ENCODE measurements at regions not wholly inside any gene's neighbourhood (a gene's known extent, or its start where the extent isn't known, plus 50 kb on each side); places are given as distances from the start of the nearest gene placed in this dataset.
"Not testable (repeated sequence)": the region's sequence is repeated elsewhere in the genome, so short reads cannot be mapped to it uniquely, and the experiment has no call there.

GRCh38 chr2:189308056-189308790 is 128.7 kb upstream of the COL5A2 start:
- Mint-ChIP-seq H3K9me3 (no peaks in the 10 kb centered on the region), H3K27me3 (ENCODE audit: low read depth) (no peaks in the 10 kb centered on the region), H3K27ac (no peak overlapping the region), H3K36me3 (ENCODE audit: low read depth) (peaks cover 3% of the 10 kb centered on the region), H3K4me3 (no peak overlapping the region), H3K4me1 (ENCODE audit: low read depth) (peaks cover 29% of the 10 kb centered on the region)
- DNase-seq (ENCODE audit: low spot score): no peak

- H3K4me3 Mint-ChIP-seq: no peak overlapping the region
- no peaks in the 10 kb centered on the region for H3K9me3 Mint-ChIP-seq
- no peak for DNase-seq (ENCODE audit: low spot score)
- peaks cover 2% of the 10 kb centered on the region for H3K36me3 Mint-ChIP-seq (ENCODE audit: low read depth)
- H3K27ac Mint-ChIP-seq: no peak overlapping the region
- peaks cover 27% of the 10 kb centered on the region for H3K4me1 Mint-ChIP-seq (ENCODE audit: low read depth)
- H3K27me3 Mint-ChIP-seq (ENCODE audit: low read depth): no peaks in the 10 kb centered on the region
Observed at GRCh38 chr2:189309331-189309730, 129.8 kb upstream of the COL5A2 start.

GRCh38 chr2:189312211-189312610 is 129.1 kb upstream of the WDR75 start:
- H3K4me3 Mint-ChIP-seq: peak overlapping the region; percentile 17

DNA sequence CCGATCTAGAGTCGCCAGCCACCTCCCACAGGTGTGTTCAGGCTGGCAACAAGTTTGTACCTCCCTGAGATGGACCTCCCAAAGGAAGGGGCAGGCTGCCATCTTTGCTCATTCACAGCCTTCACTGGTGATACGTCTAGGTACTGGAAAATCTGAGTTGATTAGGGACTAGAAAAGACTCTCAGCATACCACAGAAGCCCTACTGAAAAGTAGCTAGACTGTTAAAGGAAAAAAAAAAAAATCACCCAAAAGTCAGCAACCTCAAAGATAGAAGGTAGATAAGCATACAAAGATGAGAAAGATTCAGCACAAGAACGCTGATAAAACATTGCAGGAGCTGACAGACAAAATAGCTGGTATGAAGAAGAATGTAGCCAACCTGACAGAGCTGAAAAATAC is 128.6 kb upstream of the WDR75 start:
- DNase-seq (ENCODE audit: low spot score): peak; percentile 11
- H3K4me3 Mint-ChIP-seq: peak overlapping the region; percentile 44
- H3K9me3 Mint-ChIP-seq: no peaks in the 10 kb centered on the region
- H3K4me1 Mint-ChIP-seq (ENCODE audit: low read depth): peaks cover 28% of the 10 kb centered on the region
- H3K27me3 Mint-ChIP-seq (ENCODE audit: low read depth): no peaks in the 10 kb centered on the region
- no peaks in the 10 kb centered on the region for H3K36me3 Mint-ChIP-seq (ENCODE audit: low read depth)
- H3K27ac Mint-ChIP-seq: peak overlapping the region; percentile 51

More at GRCh38 chr2:189312211-189312610, 129.1 kb upstream of the WDR75 start:
- H3K27ac Mint-ChIP-seq: no peak overlapping the region
- H3K4me1 Mint-ChIP-seq (ENCODE audit: low read depth): peaks cover 28% of the 10 kb centered on the region
- H3K9me3 Mint-ChIP-seq: no peaks in the 10 kb centered on the region
- H3K36me3 Mint-ChIP-seq (ENCODE audit: low read depth): no peaks in the 10 kb centered on the region
- no peaks in the 10 kb centered on the region for H3K27me3 Mint-ChIP-seq (ENCODE audit: low read depth)
- no peak for DNase-seq (ENCODE audit: low spot score)

DNA sequence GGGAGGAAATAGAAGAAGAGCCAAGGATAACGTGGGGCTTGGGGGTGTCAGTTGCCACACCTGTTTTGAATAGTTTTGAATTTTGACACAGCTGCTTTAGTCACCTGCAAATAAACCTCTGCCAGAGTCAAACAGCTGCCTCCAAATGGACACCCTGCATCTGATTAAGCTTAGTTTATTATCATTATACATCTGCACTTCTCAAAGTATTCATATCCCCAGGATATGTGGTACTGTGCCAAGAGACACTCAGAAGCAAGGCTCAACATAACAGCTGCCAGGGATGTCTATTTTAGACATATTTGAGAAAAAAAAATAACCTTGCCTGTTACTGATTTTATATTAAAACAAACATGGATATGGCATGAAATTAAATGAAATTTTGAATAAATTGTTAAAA is 122.5 kb upstream of the WDR75 start:
- Mint-ChIP-seq H3K36me3 (ENCODE audit: low read depth) (no peaks in the 10 kb centered on the region), H3K27me3 (ENCODE audit: low read depth) (no peaks in the 10 kb centered on the region), H3K4me1 (ENCODE audit: low read depth) (peaks cover 6% of the 10 kb centered on the region)

DNA sequence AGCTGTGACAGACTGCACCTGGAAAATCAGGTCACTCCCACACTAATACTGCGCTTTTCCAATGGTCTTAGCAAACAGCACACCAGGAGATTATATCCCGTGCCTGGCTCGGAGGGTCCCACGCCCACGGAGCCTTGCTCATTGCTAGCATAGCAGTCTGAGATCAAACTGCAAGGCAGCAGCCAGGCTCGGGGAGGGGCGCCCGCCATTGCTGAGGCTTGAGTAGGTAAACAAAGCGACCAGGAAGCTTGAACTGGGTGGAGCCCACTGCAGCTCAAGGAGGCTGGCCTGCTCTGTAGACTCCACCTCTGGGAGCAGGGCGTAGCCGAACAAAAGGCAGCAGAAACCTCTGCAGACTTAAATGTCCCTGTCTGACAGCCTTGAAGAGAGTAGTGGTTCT is 121.8 kb upstream of the WDR75 start:
- not testable (repeated sequence) for DNase-seq (ENCODE audit: low spot score); H3K36me3 Mint-ChIP-seq (ENCODE audit: low read depth); H3K4me1 Mint-ChIP-seq (ENCODE audit: low read depth); H3K9me3 Mint-ChIP-seq; H3K27ac Mint-ChIP-seq; H3K4me3 Mint-ChIP-seq; H3K27me3 Mint-ChIP-seq (ENCODE audit: low read depth)

More for the DNA sequence above, 122.5 kb upstream of the WDR75 start:
- Mint-ChIP-seq H3K27ac (no peak overlapping the region), H3K4me3 (no peak overlapping the region), H3K9me3 (peaks cover 4% of the 10 kb centered on the region)
- no peak for DNase-seq (ENCODE audit: low spot score)

GRCh38 chr2:189327879-189328847 is 113.1 kb upstream of the WDR75 start:
- DNase-seq (ENCODE audit: low spot score): no peak

GRCh38 chr2:189328848-189329245 is 112.4 kb upstream of the WDR75 start:
- H3K9me3 Mint-ChIP-seq: peaks cover 10% of the 10 kb centered on the region
- no peaks in the 10 kb centered on the region for H3K27me3 Mint-ChIP-seq (ENCODE audit: low read depth)
- no peak overlapping the region for H3K27ac Mint-ChIP-seq
- H3K36me3 Mint-ChIP-seq (ENCODE audit: low read depth): peaks cover 1% of the 10 kb centered on the region
- DNase-seq (ENCODE audit: low spot score): no peak
- no peaks in the 10 kb centered on the region for H3K4me1 Mint-ChIP-seq (ENCODE audit: low read depth)
- H3K4me3 Mint-ChIP-seq: no peak overlapping the region

More at GRCh38 chr2:189327879-189328847, 113.1 kb upstream of the WDR75 start:
- Mint-ChIP-seq H3K36me3 (ENCODE audit: low read depth) (peaks cover 1% of the 10 kb centered on the region), H3K4me1 (ENCODE audit: low read depth) (no peaks in the 10 kb centered on the region), H3K27ac (no peak overlapping the region), H3K27me3 (ENCODE audit: low read depth) (no peaks in the 10 kb centered on the region), H3K9me3 (peaks cover 7% of the 10 kb centered on the region), H3K4me3 (no peak overlapping the region)

DNA sequence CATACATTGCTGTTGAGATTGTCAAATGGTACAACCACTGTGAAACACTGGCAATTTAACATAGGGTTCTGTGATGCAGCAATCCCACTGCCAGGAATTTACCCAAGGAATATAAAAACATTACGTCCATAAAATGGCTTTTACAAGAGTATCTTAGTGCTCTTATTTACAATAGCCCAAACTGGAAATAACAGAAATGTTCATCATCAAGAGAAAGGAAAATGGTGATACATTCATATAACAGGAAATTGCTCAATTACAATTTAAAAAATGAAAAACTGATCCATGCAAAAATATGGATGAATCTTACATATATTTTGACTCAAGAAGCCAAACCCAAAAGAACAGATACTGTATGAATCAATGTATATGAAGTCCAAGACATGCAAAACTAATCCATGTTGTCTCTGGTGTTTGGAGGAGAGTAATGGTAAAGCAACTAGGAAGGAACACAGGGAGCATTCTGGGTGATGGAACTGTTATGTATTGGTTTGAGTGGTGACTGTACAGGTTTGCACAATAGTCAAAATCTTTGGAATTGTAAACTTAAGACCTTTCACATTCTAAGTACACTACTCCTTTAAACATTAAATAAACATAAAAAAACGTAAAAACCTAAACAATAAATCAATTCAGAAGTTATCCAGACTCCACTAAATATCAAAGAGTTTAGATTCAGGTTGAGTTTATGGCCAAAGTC is 104.8 kb upstream of the WDR75 start:
- H3K9me3 Mint-ChIP-seq: peaks cover 27% of the 10 kb centered on the region
- H3K27me3 Mint-ChIP-seq (ENCODE audit: low read depth): no peaks in the 10 kb centered on the region
- no peak overlapping the region for H3K4me3 Mint-ChIP-seq
- H3K36me3 Mint-ChIP-seq (ENCODE audit: low read depth): peaks cover 1% of the 10 kb centered on the region
- no peaks in the 10 kb centered on the region for H3K4me1 Mint-ChIP-seq (ENCODE audit: low read depth)
- H3K27ac Mint-ChIP-seq: no peak overlapping the region
- DNase-seq (ENCODE audit: low spot score): no peak

DNA sequence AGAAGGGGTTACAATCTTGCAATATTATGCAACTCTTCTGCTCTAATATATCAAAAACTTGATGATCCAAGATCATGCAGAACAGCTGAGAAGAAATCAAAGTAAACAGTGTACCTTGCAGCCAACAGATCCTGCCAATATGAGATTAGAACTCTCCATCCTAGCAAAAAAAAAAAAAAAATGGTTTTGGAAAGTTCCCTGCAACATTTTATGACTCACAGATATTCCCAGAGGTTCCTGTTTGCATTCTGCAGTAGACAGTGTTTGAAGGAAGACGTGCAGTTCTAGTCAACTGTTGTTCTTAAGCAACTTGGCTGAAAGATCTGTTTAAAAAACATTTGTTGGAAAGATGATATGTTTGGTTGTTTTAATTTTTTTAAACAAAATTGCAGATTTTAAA is 103.6 kb upstream of the WDR75 start:
- no peaks in the 10 kb centered on the region for H3K36me3 Mint-ChIP-seq (ENCODE audit: low read depth)
- no peak for DNase-seq (ENCODE audit: low spot score)
- H3K27ac Mint-ChIP-seq: no peak overlapping the region
- H3K9me3 Mint-ChIP-seq: peaks cover 23% of the 10 kb centered on the region
- H3K4me3 Mint-ChIP-seq: no peak overlapping the region
- H3K4me1 Mint-ChIP-seq (ENCODE audit: low read depth): no peaks in the 10 kb centered on the region
- H3K27me3 Mint-ChIP-seq (ENCODE audit: low read depth): no peaks in the 10 kb centered on the region

- Mint-ChIP-seq H3K9me3 (peaks cover 23% of the 10 kb centered on the region), H3K4me3 (no peak overlapping the region), H3K27ac (no peak overlapping the region), H3K4me1 (ENCODE audit: low read depth) (no peaks in the 10 kb centered on the region), H3K36me3 (ENCODE audit: low read depth) (no peaks in the 10 kb centered on the region), H3K27me3 (ENCODE audit: low read depth) (no peaks in the 10 kb centered on the region)
- no peak for DNase-seq (ENCODE audit: low spot score)
Observed at GRCh38 chr2:189338115-189338514, 103.2 kb upstream of the WDR75 start.

GRCh38 chr2:189341077-189341476 is 100.2 kb upstream of the WDR75 start:
- H3K4me3 Mint-ChIP-seq: no peak overlapping the region
- no peaks in the 10 kb centered on the region for H3K27me3 Mint-ChIP-seq (ENCODE audit: low read depth)
- H3K27ac Mint-ChIP-seq: no peak overlapping the region
- no peaks in the 10 kb centered on the region for H3K4me1 Mint-ChIP-seq (ENCODE audit: low read depth)
- H3K36me3 Mint-ChIP-seq (ENCODE audit: low read depth): no peaks in the 10 kb centered on the region
- H3K9me3 Mint-ChIP-seq: peaks cover 20% of the 10 kb centered on the region
- DNase-seq (ENCODE audit: low spot score): no peak

- Mint-ChIP-seq H3K9me3 (peaks cover 6% of the 10 kb centered on the region), H3K27me3 (ENCODE audit: low read depth) (no peaks in the 10 kb centered on the region), H3K4me3 (no peak overlapping the region), H3K27ac (no peak overlapping the region), H3K4me1 (ENCODE audit: low read depth) (peaks cover 4% of the 10 kb centered on the region), H3K36me3 (ENCODE audit: low read depth) (no peaks in the 10 kb centered on the region)
- no peak for DNase-seq (ENCODE audit: low spot score)
Observed at GRCh38 chr2:189344043-189344442, 97.2 kb upstream of the WDR75 start.

DNA sequence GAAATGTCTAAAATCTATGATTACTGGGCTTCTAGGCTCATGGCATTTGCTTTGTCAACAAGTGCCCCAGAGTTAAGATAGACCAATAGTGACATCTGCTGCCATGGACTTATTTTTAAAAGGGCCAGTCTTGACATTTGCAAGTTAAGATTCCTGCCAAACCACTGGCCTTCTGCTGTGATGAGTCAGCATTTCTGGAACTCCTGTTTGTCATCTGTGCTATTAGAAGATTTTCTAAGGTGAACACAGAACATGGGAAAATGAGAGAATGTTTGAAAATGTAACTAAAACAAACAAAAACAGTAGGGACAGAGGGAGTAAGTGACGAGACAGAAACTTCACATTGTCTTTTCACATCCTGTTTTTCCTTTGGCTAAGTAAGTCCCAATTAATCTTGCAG is 93.7 kb upstream of the WDR75 start:
- Mint-ChIP-seq H3K9me3 (no peaks in the 10 kb centered on the region), H3K27me3 (ENCODE audit: low read depth) (no peaks in the 10 kb centered on the region), H3K36me3 (ENCODE audit: low read depth) (no peaks in the 10 kb centered on the region), H3K4me3 (no peak overlapping the region), H3K27ac (no peak overlapping the region), H3K4me1 (ENCODE audit: low read depth) (peaks cover 4% of the 10 kb centered on the region)
- no peak for DNase-seq (ENCODE audit: low spot score)

Data from T-helper 2 cell treated with Interferon-gamma antibody and Interleukin-4, amounts not matched to agents 5 μg/mL and 100 μg/mL, for 36 hours (primary cell).